Stimulated activated CD4-positive, alpha-beta T cell treated with anti-CD3 and anti-CD28 coated beads, Interleukin-4, amount 100 ng/mL, for 48 hours (primary cell): ENCODE measurements at regions not wholly inside any gene's neighbourhood (a gene's known extent, or its start where the extent isn't known, plus 50 kb on each side); places are given as distances from the start of the nearest gene placed in this dataset.

Experiments used
- DNase-seq, 2 donors: peaks; one replicate each; pipeline ENCODE4 v3.0.0-alpha.2; 2020; ENCODE audit warnings: low read depth in 2 of 2

- DNase-seq, result no peak
These were observed 824.5 kb upstream of the WWC1 start for GRCh38 chr5:167466992-167467391.

GRCh38 chr5:167472566-167473108, 818.8 kb upstream of the WWC1 start:
- DNase-seq, result no peak

GRCh38 chr5:167478188-167478587, 813.3 kb upstream of the WWC1 start:
- no peak for DNase-seq

GRCh38 chr5:167479779-167480178, 811.7 kb upstream of the WWC1 start:
- DNase-seq, result no peak

GRCh38 chr5:167481345-167481744, 810.1 kb upstream of the WWC1 start:
- DNase-seq, result no peak

- no peak for DNase-seq
These were observed 808.9 kb upstream of the WWC1 start for GRCh38 chr5:167482555-167482954.

- no peak for DNase-seq
These were observed 806.2 kb upstream of the WWC1 start for GRCh38 chr5:167485061-167485774.

- no peak for DNase-seq
These were observed 803.1 kb upstream of the WWC1 start for GRCh38 chr5:167488371-167488770.

GRCh38 chr5:167489202-167489601, 802.2 kb upstream of the WWC1 start:
- no peak for DNase-seq

- DNase-seq, result no peak
These were observed 787.3 kb upstream of the WWC1 start for GRCh38 chr5:167503926-167504720.

GRCh38 chr5:167507463-167508233, 783.8 kb upstream of the WWC1 start:
- DNase-seq, result no peak

GRCh38 chr5:167509076-167509475, 782.4 kb upstream of the WWC1 start:
- no peak for DNase-seq

GRCh38 chr5:167511276-167511675, 780.2 kb upstream of the WWC1 start:
- no peak for DNase-seq

- DNase-seq, result no peak
These were observed 779.3 kb upstream of the WWC1 start for GRCh38 chr5:167512111-167512510.

GRCh38 chr5:167513381-167513780, 778.1 kb upstream of the WWC1 start:
- DNase-seq, result no peak

GRCh38 chr5:167514461-167514860, 777.0 kb upstream of the WWC1 start:
- no peak for DNase-seq

- DNase-seq, result no peak
These were observed 766.4 kb upstream of the WWC1 start for GRCh38 chr5:167525004-167525403.

- DNase-seq, result no peak
These were observed 762.8 kb upstream of the WWC1 start for GRCh38 chr5:167528651-167529050.

GRCh38 chr5:167530548-167530947, 760.9 kb upstream of the WWC1 start:
- DNase-seq, result no peak

- no peak for DNase-seq
These were observed 757.3 kb upstream of the WWC1 start for GRCh38 chr5:167533814-167534795.

- no peak for DNase-seq
These were observed 751.7 kb upstream of the WWC1 start for GRCh38 chr5:167539747-167540146.
